Liver (tissue), 8 donors: ENCODE measurements at regions not wholly inside any gene's neighbourhood (a gene's known extent, or its start where the extent isn't known, plus 50 kb on each side); places are given as distances from the start of the nearest gene placed in this dataset.

Source experiments
- DNase-seq: peaks from one replicate; pipeline ENCODE4 v3.0.0-alpha.2; 2017; ENCODE audit warnings: low spot score
- H3K27ac ChIP-seq, 2 donors: one replicate each; pipeline ENCODE4 v1.7.0; 2013; ENCODE audit warnings: inconsistent platforms in 2 of 2, low read length in 2 of 2, control low read depth in 1 of 2, low read depth in 1 of 2, mild to moderate bottlenecking in 1 of 2
- H3K27me3 ChIP-seq, 4 donors: one replicate each; pipeline versions ENCODE4 v1.6.1 to v1.7.0; 2013; ENCODE audit warnings: low read length in 3 of 4, inconsistent platforms in 1 of 4, mild to moderate bottlenecking in 1 of 4, moderate library complexity in 1 of 4; ENCODE audit not compliant: control insufficient read depth in 4 of 4, insufficient read depth in 4 of 4
- H3K36me3 ChIP-seq, 4 donors: one replicate each; pipeline versions ENCODE4 v1.6.1 to v1.7.0; 2013; ENCODE audit warnings: low read length in 3 of 4, mild to moderate bottlenecking in 3 of 4, low read depth in 1 of 4, moderate library complexity in 1 of 4; ENCODE audit not compliant: control insufficient read depth in 4 of 4, insufficient read depth in 3 of 4
- H3K4me1 ChIP-seq, 4 donors: one replicate each; pipeline versions ENCODE4 v1.6.1 to v1.7.0; 2013; ENCODE audit warnings: low read length in 3 of 4, mild to moderate bottlenecking in 3 of 4, moderate library complexity in 1 of 4; ENCODE audit not compliant: control insufficient read depth in 4 of 4, insufficient read depth in 4 of 4
- H3K4me3 ChIP-seq, 3 donors: one replicate each; pipeline versions ENCODE4 v1.6.1 to v1.7.0; 2013; ENCODE audit warnings: low read length in 3 of 3, control low read depth in 1 of 3, low read depth in 1 of 3, mild to moderate bottlenecking in 1 of 3
- H3K9ac ChIP-seq, 2 donors: one replicate each; pipeline ENCODE4 v1.7.0; 2013; ENCODE audit warnings: low read length in 2 of 2, mild to moderate bottlenecking in 2 of 2, moderate library complexity in 2 of 2, control low read depth in 1 of 2, low read depth in 1 of 2
- H3K9me3 ChIP-seq, 4 donors: one replicate each; pipeline versions ENCODE4 v1.6.1 to v1.7.0; 2013; ENCODE audit warnings: low read length in 3 of 4; ENCODE audit not compliant: control insufficient read depth in 4 of 4
- ATF3 ChIP-seq: IDR thresholded peaks from 2 replicates; pipeline ENCODE4 v1.6.1; 2016; ENCODE audit warnings: antibody characterized with exemption
- CTCF ChIP-seq: fragments of 150-350 bp; IDR thresholded peaks from 2 replicates; pipeline ENCODE4 v1.5.1; 2017; ENCODE audit warnings: improper control_type of control experiment, low read depth, low read length; ENCODE audit not compliant: missing input control
- EGR1 ChIP-seq, 2 donors: IDR thresholded peaks; 2 replicates each; pipeline ENCODE4 v1.6.1; 2016 to 2018; ENCODE audit warnings: antibody characterized with exemption in 2 of 2, low read depth in 2 of 2
- FOXA2 ChIP-seq: IDR thresholded peaks from 2 replicates; pipeline ENCODE4 v1.6.1; 2016; ENCODE audit warnings: antibody characterized with exemption
- GABPA ChIP-seq, 2 donors: IDR thresholded peaks in 1 of 2; conservative IDR thresholded peaks in 1 of 2; 2 replicates each; pipeline ENCODE4 v1.6.1; 2016; ENCODE audit warnings: antibody characterized with exemption in 2 of 2, mild to moderate bottlenecking in 1 of 2, moderate library complexity in 1 of 2
- HNF4G ChIP-seq: IDR thresholded peaks from 2 replicates; pipeline ENCODE4 v1.6.1; 2016; ENCODE audit warnings: antibody characterized with exemption
- JUND ChIP-seq, 2 donors: IDR thresholded peaks; 2 replicates each; pipeline ENCODE4 v1.6.1; 2016; ENCODE audit warnings: antibody characterized with exemption in 2 of 2
- MAX ChIP-seq: IDR thresholded peaks from 2 replicates; pipeline ENCODE4 v1.6.1; 2016; ENCODE audit warnings: antibody characterized with exemption
- NR2F2 ChIP-seq: IDR thresholded peaks from 2 replicates; pipeline ENCODE4 v1.6.1; 2016; ENCODE audit warnings: antibody characterized with exemption
- REST ChIP-seq: IDR thresholded peaks from 2 replicates; pipeline ENCODE4 v1.6.1; 2016; ENCODE audit warnings: antibody characterized with exemption, mild to moderate bottlenecking
- RXRA ChIP-seq, 2 donors: IDR thresholded peaks; 2 replicates each; pipeline ENCODE4 v1.6.1; 2017 to 2018; ENCODE audit warnings: antibody characterized with exemption in 2 of 2, mild to moderate bottlenecking in 1 of 2
- SP1 ChIP-seq: IDR thresholded peaks from 2 replicates; pipeline ENCODE4 v1.6.1; 2018; ENCODE audit warnings: antibody characterized with exemption, mild to moderate bottlenecking
- TAF1 ChIP-seq: conservative IDR thresholded peaks from 2 replicates; pipeline ENCODE4 v1.6.1; 2016; ENCODE audit warnings: antibody characterized with exemption, mild to moderate bottlenecking
- YY1 ChIP-seq: IDR thresholded peaks from 2 replicates; pipeline ENCODE4 v1.6.1; 2016; ENCODE audit warnings: antibody characterized with exemption, mild to moderate bottlenecking
- ZBTB33 ChIP-seq: IDR thresholded peaks from 2 replicates; pipeline ENCODE4 v1.6.1; 2016; ENCODE audit warnings: antibody characterized with exemption
- WGBS: extraction: QIAGEN DNeasy Blood & Tissue Kit; methylation state at CpG from one replicate; pipeline ENCODE4 v1.1.7; 2013; 5-methylcytosine and 5-hydroxymethylcytosine counted together
- donor health status: healthy.
- donor health status: healthy.
- donor health status: healthy.
- donor health status: healthy.
- donor health status: healthy.

- no peaks in the 10 kb centered on the region for H3K4me1 ChIP-seq
- peak; percentile 32 for DNase-seq
- H3K27ac ChIP-seq, result no peak overlapping the region
- H3K4me3 ChIP-seq, result no peak overlapping the region
- no peak for TF ChIP-seq NR2F2
- TF ChIP-seq CTCF, result no peak
- no peak for TF ChIP-seq REST
- TF ChIP-seq ZBTB33, result no peak
- no peak for TF ChIP-seq SP1
- WGBS, result 93% methylated on average over 10 of the region's 10 CpGs
- no peaks in the 10 kb centered on the region for H3K9me3 ChIP-seq
- no peaks in the 10 kb centered on the region for H3K36me3 ChIP-seq
- H3K9ac ChIP-seq, result no peak overlapping the region
- H3K27me3 ChIP-seq, result peaks cover 0 to 4% (median 0%) of the 10 kb centered on the region in 4 donors
Measured at GRCh38 chr1:157277281-157277680, 139.1 kb upstream of the ETV3 start.

- H3K27ac ChIP-seq, result no peak overlapping the region
- no peak overlapping the region for H3K9ac ChIP-seq
- H3K27me3 ChIP-seq, result peaks cover 0 to 4% (median 0%) of the 10 kb centered on the region in 4 donors
- H3K4me3 ChIP-seq, result no peak overlapping the region
- H3K9me3 ChIP-seq, result no peaks in the 10 kb centered on the region
- peak; percentile 35 for DNase-seq
- 72% methylated on average over 8 of the region's 8 CpGs for WGBS
- H3K36me3 ChIP-seq, result no peaks in the 10 kb centered on the region
- H3K4me1 ChIP-seq, result no peaks in the 10 kb centered on the region
- TF ChIP-seq RXRA (IDR thresholded peaks at IDR 0.05), result no peak
- TF ChIP-seq HNF4G, result no peak
- no peak for TF ChIP-seq FOXA2
- no peak for TF ChIP-seq MAX
- no peak for TF ChIP-seq NR2F2
- no peak for TF ChIP-seq SP1
- no peak for TF ChIP-seq EGR1 (IDR thresholded peaks at IDR 0.05; ENCODE audit: low read depth in 2 of 2)
- no peak for TF ChIP-seq JUND (IDR thresholded peaks at IDR 0.05)
- TF ChIP-seq ZBTB33, result no peak
- TF ChIP-seq REST, result no peak
- TF ChIP-seq GABPA (IDR thresholded peaks at IDR 0.05 in 1 of 2, conservative IDR thresholded peaks at IDR 0.05 in 1 of 2), result no peak
- TF ChIP-seq TAF1, result no peak
- TF ChIP-seq ATF3, result no peak
- TF ChIP-seq YY1, result no peak
Measured at GRCh38 chr1:157274698-157275534, 136.7 kb upstream of the ETV3 start.
